T-helper 1 cell (primary cell): ENCODE measurements at regions not wholly inside any gene's neighbourhood (a gene's known extent, or its start where the extent isn't known, plus 50 kb on each side); places are given as distances from the start of the nearest gene placed in this dataset.

ENCODE experiments used
- DNase-seq, 5 donors: peaks; one replicate each; pipeline ENCODE4 v3.0.0-alpha.2; 2012 to 2020

- DNase-seq: no peak
Observed at GRCh38 chr12:40559865-40560264, 132.4 kb upstream of the CNTN1 start.

GRCh38 chr12:40560848-40561247 lies 131.4 kb upstream of the CNTN1 start:
- no peak for DNase-seq

GRCh38 chr12:40561395-40561966 lies 130.8 kb upstream of the CNTN1 start:
- DNase-seq: no peak

- DNase-seq: no peak
Observed at GRCh38 chr12:40565029-40565633, 127.1 kb upstream of the CNTN1 start.

- no peak for DNase-seq
Observed at GRCh38 chr12:40566271-40566670, 126.0 kb upstream of the CNTN1 start.

- DNase-seq: no peak
Observed at GRCh38 chr12:40569626-40570179, 122.5 kb upstream of the CNTN1 start.

- DNase-seq: no peak
Observed at GRCh38 chr12:40573024-40573423, 119.2 kb upstream of the CNTN1 start.

- no peak for DNase-seq
Observed at GRCh38 chr12:40575987-40576386, 116.3 kb upstream of the CNTN1 start.

GRCh38 chr12:40577834-40578233 lies 114.4 kb upstream of the CNTN1 start:
- DNase-seq: no peak

- no peak for DNase-seq
Observed at GRCh38 chr12:40579687-40580086, 112.6 kb upstream of the CNTN1 start.

- no peak for DNase-seq
Observed at GRCh38 chr12:40580346-40580745, 111.9 kb upstream of the CNTN1 start.

GRCh38 chr12:40581889-40582288 lies 110.3 kb upstream of the CNTN1 start:
- no peak for DNase-seq

- no peak for DNase-seq
Observed at GRCh38 chr12:40583743-40584142, 108.5 kb upstream of the CNTN1 start.

GRCh38 chr12:40584763-40585162 lies 107.5 kb upstream of the CNTN1 start:
- no peak for DNase-seq

GRCh38 chr12:40586823-40587222 lies 105.4 kb upstream of the CNTN1 start:
- no peak for DNase-seq

GRCh38 chr12:40587421-40587820 lies 104.8 kb upstream of the CNTN1 start:
- no peak for DNase-seq

- DNase-seq: no peak
Observed at GRCh38 chr12:40587970-40588369, 104.3 kb upstream of the CNTN1 start.

- DNase-seq: no peak
Observed at GRCh38 chr12:40597133-40597532, 95.1 kb upstream of the CNTN1 start.

GRCh38 chr12:40598073-40598472 lies 94.2 kb upstream of the CNTN1 start:
- DNase-seq: no peak

- DNase-seq: no peak
Observed at GRCh38 chr12:40602562-40602961, 89.7 kb upstream of the CNTN1 start.

GRCh38 chr12:40614923-40615322 lies 77.3 kb upstream of the CNTN1 start:
- DNase-seq: no peak

GRCh38 chr12:40615590-40615989 lies 76.6 kb upstream of the CNTN1 start:
- no peak for DNase-seq

- no peak for DNase-seq
Observed at GRCh38 chr12:40616383-40616915, 75.8 kb upstream of the CNTN1 start.

GRCh38 chr12:40618636-40619035 lies 73.6 kb upstream of the CNTN1 start:
- DNase-seq: no peak
